GM23338 (cell line): ENCODE measurements at regions not wholly inside any gene's neighbourhood (a gene's known extent, or its start where the extent isn't known, plus 50 kb on each side); places are given as distances from the start of the nearest gene placed in this dataset.

ENCODE experiments used
- EZH2 ChIP-seq: fragments of 200-600 bp; sonication (generic); IDR thresholded peaks from one replicate; pipeline ENCODE4 v1.8.0; 2017; ENCODE audit warnings: antibody characterized with exemption, mild to moderate bottlenecking, low read depth; ENCODE audit not compliant: unreplicated experiment
- POLR2AphosphoS5 ChIP-seq: IDR thresholded peaks from 2 replicates; pipeline ENCODE4 v1.6.1; 2016; ENCODE audit warnings: antibody characterized with exemption, low read depth
- TF ChIP-seq, protein P1 (sequence below), 2 experiments: fragments of 200-600 bp in 1 of 2; sonication (generic) in 1 of 2; conservative IDR thresholded peaks; 2 replicates each; pipeline versions ENCODE4 v1.5.1 to v1.6.1; 2016 to 2017; ENCODE audit warnings: antibody characterized with exemption in 2 of 2, low read depth in 2 of 2, mild to moderate bottlenecking in 2 of 2, moderate library complexity in 1 of 2

DNA sequence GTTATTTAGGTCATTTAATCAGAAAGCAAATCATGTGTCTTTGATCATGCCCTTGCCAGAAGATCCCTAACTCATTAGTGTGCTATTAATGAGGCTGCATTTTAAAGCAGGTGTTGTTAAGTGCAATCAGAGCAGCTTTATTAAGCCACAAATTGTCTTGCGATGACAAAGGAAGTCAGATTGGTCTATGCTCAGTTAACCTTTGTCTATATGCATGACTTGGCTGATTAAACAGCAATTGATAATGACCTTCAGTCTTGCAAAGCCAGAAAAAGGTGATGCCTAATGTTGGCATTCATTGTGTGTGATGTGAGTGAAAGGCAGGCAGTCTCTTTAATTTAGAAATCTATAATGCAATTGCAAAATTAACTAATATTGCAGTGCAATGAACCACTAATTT is 166.9 kb downstream of the RND3 start:
- TF ChIP-seq, protein P1, sequence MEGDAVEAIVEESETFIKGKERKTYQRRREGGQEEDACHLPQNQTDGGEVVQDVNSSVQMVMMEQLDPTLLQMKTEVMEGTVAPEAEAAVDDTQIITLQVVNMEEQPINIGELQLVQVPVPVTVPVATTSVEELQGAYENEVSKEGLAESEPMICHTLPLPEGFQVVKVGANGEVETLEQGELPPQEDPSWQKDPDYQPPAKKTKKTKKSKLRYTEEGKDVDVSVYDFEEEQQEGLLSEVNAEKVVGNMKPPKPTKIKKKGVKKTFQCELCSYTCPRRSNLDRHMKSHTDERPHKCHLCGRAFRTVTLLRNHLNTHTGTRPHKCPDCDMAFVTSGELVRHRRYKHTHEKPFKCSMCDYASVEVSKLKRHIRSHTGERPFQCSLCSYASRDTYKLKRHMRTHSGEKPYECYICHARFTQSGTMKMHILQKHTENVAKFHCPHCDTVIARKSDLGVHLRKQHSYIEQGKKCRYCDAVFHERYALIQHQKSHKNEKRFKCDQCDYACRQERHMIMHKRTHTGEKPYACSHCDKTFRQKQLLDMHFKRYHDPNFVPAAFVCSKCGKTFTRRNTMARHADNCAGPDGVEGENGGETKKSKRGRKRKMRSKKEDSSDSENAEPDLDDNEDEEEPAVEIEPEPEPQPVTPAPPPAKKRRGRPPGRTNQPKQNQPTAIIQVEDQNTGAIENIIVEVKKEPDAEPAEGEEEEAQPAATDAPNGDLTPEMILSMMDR (conservative IDR thresholded peaks at IDR 0.05; ENCODE audit: low read depth in 2 of 2) = no peak
- TF ChIP-seq EZH2 = no peak
- TF ChIP-seq POLR2AphosphoS5 = no peak
